OCI-LY7 (cell line): ENCODE measurements at regions not wholly inside any gene's neighbourhood (a gene's known extent, or its start where the extent isn't known, plus 50 kb on each side); places are given as distances from the start of the nearest gene placed in this dataset.
"Not testable (repeated sequence)": the region's sequence is repeated elsewhere in the genome, so short reads cannot be mapped to it uniquely, and the experiment has no call there.

ENCODE experiments used
- BruUV-seq: library from RNA; stranded (reverse); fragments of 400-500 nt; replicated peaks from 2 replicates; lab custom pipeline; 2021; lab: Mats Ljungman, UMichigan
- CTCF ChIA-PET: fragments of 300-600 bp; sonication (Branson Sonifier 250); formaldehyde crosslinking; loops from one replicate; lab custom pipeline; 2022; ENCODE audit warnings: antibody characterized with exemption; ENCODE audit not compliant: unreplicated experiment; lab: Charles Lee
- POLR2A ChIA-PET: fragments of 300-600 bp; sonication (Branson Sonifier 250); formaldehyde crosslinking; loops from one replicate; lab custom pipeline; 2022; ENCODE audit warnings: antibody characterized with exemption; lab: Charles Lee
- DNase-seq: peaks from one replicate; pipeline ENCODE4 v3.0.0-alpha.2; 2015; ENCODE audit warnings: low spot score
- H2AFZ ChIP-seq: fragments of 200-600 bp; sonication (generic), shearing (Covaris generic); 2 replicates; pipeline ENCODE4 v1.6.1; 2014; ENCODE audit warnings: mild to moderate bottlenecking, antibody characterized with exemption, low read length, moderate library complexity
- H3K27ac ChIP-seq: fragments of 200-600 bp; sonication (generic); 2 replicates; pipeline ENCODE4 v1.5.1; 2014; ENCODE audit warnings: mixed run types, low read depth, mild to moderate bottlenecking, moderate library complexity, low read length, inconsistent platforms; ENCODE audit not compliant: poor library complexity, severe bottlenecking
- H3K36me3 ChIP-seq: fragments of 200-600 bp; sonication (generic); 2 replicates; pipeline ENCODE4 v1.6.1; 2014; ENCODE audit warnings: mild to moderate bottlenecking, antibody characterized with exemption, low read length, moderate library complexity, mixed read lengths; ENCODE audit not compliant: insufficient read depth
- H3K4me1 ChIP-seq: fragments of 200-600 bp; sonication (generic); 2 replicates; pipeline ENCODE4 v1.5.1; 2014; ENCODE audit warnings: mild to moderate bottlenecking, low read length; ENCODE audit not compliant: insufficient read depth, poor library complexity, severe bottlenecking
- H3K4me2 ChIP-seq: fragments of 200-600 bp; sonication (generic); 2 replicates; pipeline ENCODE4 v1.6.1; 2014; ENCODE audit warnings: mild to moderate bottlenecking, low read length
- H3K4me3 ChIP-seq: fragments of 200-600 bp; sonication (generic); 2 replicates; pipeline ENCODE4 v1.5.1; 2014; ENCODE audit warnings: mild to moderate bottlenecking, low read depth, low read length; ENCODE audit not compliant: poor library complexity, severe bottlenecking
- H3K79me2 ChIP-seq: fragments of 200-600 bp; sonication (generic); 2 replicates; pipeline ENCODE4 v1.6.1; 2016; ENCODE audit warnings: low read depth, mild to moderate bottlenecking, low read length, moderate library complexity, mixed read lengths; ENCODE audit not compliant: insufficient read depth
- H3K9me2 ChIP-seq: fragments of 200-600 bp; sonication (generic); 2 replicates; pipeline ENCODE4 v1.6.1; 2016; ENCODE audit warnings: mild to moderate bottlenecking, low read length, mixed read lengths; ENCODE audit not compliant: insufficient read depth
- H3K9me3 ChIP-seq: fragments of 200-600 bp; sonication (generic); 2 replicates; pipeline ENCODE4 v1.6.1; 2014; ENCODE audit warnings: mild to moderate bottlenecking, mixed run types, low read length, mixed read lengths
- H4K20me1 ChIP-seq: fragments of 200-600 bp; sonication (generic); 2 replicates; pipeline ENCODE4 v1.6.1; 2014; ENCODE audit warnings: mild to moderate bottlenecking, antibody characterized with exemption, low read length, moderate library complexity, mixed read lengths; ENCODE audit not compliant: insufficient read depth
- EZH2phosphoT487 ChIP-seq: fragments of 200-600 bp; sonication (generic); IDR thresholded peaks from 2 replicates; pipeline ENCODE4 v1.6.1; 2018; ENCODE audit warnings: low read depth, borderline replicate concordance, mild to moderate bottlenecking, mixed run types, antibody characterized with exemption, low read length, moderate library complexity, mixed read lengths
- intact Hi-C: fragments of 100-400 bp; cut with micrococcal nuclease; formaldehyde crosslinking; loops from one replicate; pipeline ENCODE4 v1.10.0; 2022; ENCODE audit not compliant: unreplicated experiment
- TF ChIP-seq, protein P1 (sequence below): fragments of 200-600 bp; sonication (generic); conservative IDR thresholded peaks from 2 replicates; pipeline ENCODE4 v1.5.1; 2014; ENCODE audit warnings: mild to moderate bottlenecking, antibody characterized with exemption, low read length, moderate library complexity, mixed read lengths

DNA sequence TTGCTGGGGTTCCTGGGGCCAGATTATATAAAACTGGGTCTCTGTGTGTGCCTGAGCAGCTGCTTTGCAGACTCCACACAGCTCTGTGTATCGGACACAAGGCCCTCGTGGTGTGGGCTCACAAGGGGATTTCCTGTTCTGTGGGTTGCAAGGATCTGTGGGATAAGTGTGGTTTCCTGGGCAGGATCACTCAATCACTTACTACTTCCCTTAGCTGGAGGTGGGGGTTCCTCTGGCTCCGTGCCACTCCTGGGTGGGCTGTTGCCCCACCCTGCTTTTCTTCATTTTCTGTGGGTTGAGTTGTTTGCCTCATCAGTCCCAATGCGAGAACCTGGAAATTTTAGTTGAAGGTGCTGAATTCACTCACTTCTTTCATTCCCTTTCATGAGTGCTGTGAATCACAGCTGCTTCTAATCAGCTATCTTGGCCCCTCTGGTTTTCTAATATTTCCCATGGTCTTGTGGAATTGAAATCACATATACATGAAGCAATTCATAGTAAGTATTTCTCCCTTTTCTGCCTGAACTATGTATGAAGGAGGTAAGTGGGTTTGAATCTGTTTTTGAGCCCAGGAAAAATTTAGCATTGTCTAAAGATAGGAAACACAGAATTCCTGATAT, 196.3 kb downstream of the DCDC2C start:
- ChIA-PET CTCF (no interaction called here), POLR2A (interaction anchor here (0.7 kb wide), 1 partner anchor 14 kb away, joined by 3 read pairs; no protein-coding TSS in a partner anchor)
- Histone ChIP-seq H3K79me2 (no peaks in the 10 kb centered on the region), H4K20me1 (no peaks in the 10 kb centered on the region), H3K4me1 (no peaks in the 10 kb centered on the region), H3K4me2 (no peak overlapping the region), H3K4me3 (no peak overlapping the region), H2AFZ (no peak overlapping the region), H3K27ac (no peak overlapping the region), H3K9me3 (no peaks in the 10 kb centered on the region), H3K36me3 (no peaks in the 10 kb centered on the region), H3K9me2 (no peaks in the 10 kb centered on the region)
- BruUV-seq: no TSS peak
- TF ChIP-seq EZH2phosphoT487: no peak
- TF ChIP-seq, protein P1, sequence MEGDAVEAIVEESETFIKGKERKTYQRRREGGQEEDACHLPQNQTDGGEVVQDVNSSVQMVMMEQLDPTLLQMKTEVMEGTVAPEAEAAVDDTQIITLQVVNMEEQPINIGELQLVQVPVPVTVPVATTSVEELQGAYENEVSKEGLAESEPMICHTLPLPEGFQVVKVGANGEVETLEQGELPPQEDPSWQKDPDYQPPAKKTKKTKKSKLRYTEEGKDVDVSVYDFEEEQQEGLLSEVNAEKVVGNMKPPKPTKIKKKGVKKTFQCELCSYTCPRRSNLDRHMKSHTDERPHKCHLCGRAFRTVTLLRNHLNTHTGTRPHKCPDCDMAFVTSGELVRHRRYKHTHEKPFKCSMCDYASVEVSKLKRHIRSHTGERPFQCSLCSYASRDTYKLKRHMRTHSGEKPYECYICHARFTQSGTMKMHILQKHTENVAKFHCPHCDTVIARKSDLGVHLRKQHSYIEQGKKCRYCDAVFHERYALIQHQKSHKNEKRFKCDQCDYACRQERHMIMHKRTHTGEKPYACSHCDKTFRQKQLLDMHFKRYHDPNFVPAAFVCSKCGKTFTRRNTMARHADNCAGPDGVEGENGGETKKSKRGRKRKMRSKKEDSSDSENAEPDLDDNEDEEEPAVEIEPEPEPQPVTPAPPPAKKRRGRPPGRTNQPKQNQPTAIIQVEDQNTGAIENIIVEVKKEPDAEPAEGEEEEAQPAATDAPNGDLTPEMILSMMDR: no peak
- no peak for DNase-seq
- intact Hi-C loops: no loop called here

DNA sequence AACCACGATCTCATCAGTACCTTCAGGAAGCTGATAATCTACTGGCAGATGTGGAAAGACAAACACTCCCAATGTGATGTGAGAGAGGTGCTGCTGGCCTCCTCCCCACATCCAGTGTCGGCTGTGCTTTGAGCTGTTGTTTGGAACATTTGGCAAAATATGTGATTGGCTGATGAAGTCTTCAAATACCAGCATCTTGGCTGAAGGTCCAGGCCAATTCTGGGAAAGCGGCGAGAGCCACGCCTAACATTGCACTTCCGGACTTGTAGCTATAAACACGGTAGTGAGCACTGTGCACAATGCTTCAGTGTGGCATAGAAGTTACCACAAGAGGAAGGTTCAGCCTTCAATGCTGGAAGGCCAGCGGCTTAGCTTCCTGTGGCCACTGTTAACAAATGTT, 198.8 kb downstream of the DCDC2C start:
- Histone ChIP-seq H3K36me3 (no peaks in the 10 kb centered on the region), H3K4me3 (no peak overlapping the region), H3K9me3 (no peaks in the 10 kb centered on the region), H3K4me1 (no peaks in the 10 kb centered on the region), H3K9me2 (no peaks in the 10 kb centered on the region), H2AFZ (no peak overlapping the region), H3K4me2 (no peak overlapping the region), H4K20me1 (no peaks in the 10 kb centered on the region), H3K27ac (no peak overlapping the region), H3K79me2 (no peaks in the 10 kb centered on the region)
- intact Hi-C loops: no loop called here
- no peak for TF ChIP-seq EZH2phosphoT487
- TF ChIP-seq, protein P1: no peak
- ChIA-PET CTCF (no interaction called here), POLR2A (interaction anchor here (0.6 kb wide), 1 partner anchor 15 kb away, joined by 3 read pairs; no protein-coding TSS in a partner anchor)
- no TSS peak for BruUV-seq
- DNase-seq: no peak

DNA sequence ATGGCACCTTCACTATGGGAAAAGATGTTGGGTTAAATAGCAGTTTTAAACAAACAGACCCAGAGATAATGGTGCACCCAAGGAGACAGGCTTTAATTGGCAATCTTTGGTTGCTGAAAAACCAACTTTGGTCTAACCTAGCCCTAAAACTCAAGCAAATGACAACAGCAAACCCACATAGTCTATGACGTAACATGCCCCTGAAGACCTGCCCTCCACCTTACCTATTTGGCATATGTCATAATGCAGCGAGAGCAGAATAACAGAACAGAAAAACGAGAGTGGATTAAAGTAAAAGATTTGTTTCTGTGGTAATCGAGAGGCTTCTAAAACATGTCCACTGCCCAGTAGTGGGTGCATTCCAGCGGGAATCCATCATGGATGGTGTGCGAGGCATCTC, 200.7 kb downstream of the DCDC2C start:
- BruUV-seq: no TSS peak
- no peak overlapping the region for H3K4me3 ChIP-seq
- POLR2A ChIA-PET: no interaction called here

DNA sequence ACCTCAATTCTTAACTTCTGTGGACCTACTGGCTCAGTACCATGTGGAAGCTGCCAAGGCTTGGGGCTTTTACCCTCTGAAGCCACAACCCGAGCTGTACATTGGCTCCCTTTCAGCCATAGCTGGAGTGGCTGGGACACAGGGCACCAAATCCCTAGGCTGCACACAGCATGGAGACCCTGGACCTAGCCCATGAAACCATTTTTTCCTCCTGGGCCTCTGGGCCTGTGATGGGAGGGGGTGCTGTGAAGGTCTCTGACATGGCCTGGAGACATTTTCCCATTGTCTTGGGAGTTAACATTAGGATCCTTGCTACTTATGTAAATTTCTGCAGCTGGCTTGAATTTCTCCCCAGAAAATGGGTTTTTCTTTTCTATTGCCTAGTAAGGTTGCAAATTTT, 205.1 kb downstream of the DCDC2C start:
- CTCF ChIA-PET, H3K9me3 ChIP-seq, H3K4me1 ChIP-seq, H3K9me2 ChIP-seq, H2AFZ ChIP-seq, H3K36me3 ChIP-seq, H3K4me2 ChIP-seq, H3K4me3 ChIP-seq, BruUV-seq, H4K20me1 ChIP-seq, intact Hi-C loops, DNase-seq, POLR2A ChIA-PET, H3K79me2 ChIP-seq, H3K27ac ChIP-seq: not testable (repeated sequence)

More for the DNA sequence above, 200.7 kb downstream of the DCDC2C start:
- Histone ChIP-seq H3K27ac (no peak overlapping the region), H3K79me2 (no peaks in the 10 kb centered on the region), H3K9me2 (no peaks in the 10 kb centered on the region), H4K20me1 (no peaks in the 10 kb centered on the region), H2AFZ (no peak overlapping the region), H3K4me2 (no peak overlapping the region), H3K4me1 (no peaks in the 10 kb centered on the region), H3K9me3 (no peaks in the 10 kb centered on the region), H3K36me3 (no peaks in the 10 kb centered on the region)
- TF ChIP-seq, protein P1: no peak
- TF ChIP-seq EZH2phosphoT487: no peak
- CTCF ChIA-PET: no interaction called here
- intact Hi-C loops: no loop called here
- DNase-seq: no peak
